D721Med (cell line): ENCODE measurements at regions not wholly inside any gene's neighbourhood (a gene's known extent, or its start where the extent isn't known, plus 50 kb on each side); places are given as distances from the start of the nearest gene placed in this dataset.

Experiments
- DNase-seq: peaks from one replicate; pipeline ENCODE4 v3.0.0; 2011; ENCODE audit warnings: low spot score; ENCODE audit not compliant: insufficient read length
- FAIRE-seq: peaks from 2 replicates; lab custom pipeline; 2011; peaks lifted over from hg19 to GRCh38; lab: Jason Lieb, UNC
- CTCF ChIP-seq: IDR thresholded peaks from 2 replicates; pipeline ENCODE4 v1.5.1; 2012; ENCODE audit warnings: mild to moderate bottlenecking, control low read depth; ENCODE audit not compliant: insufficient read depth; ENCODE audit errors: missing control alignments

DNA sequence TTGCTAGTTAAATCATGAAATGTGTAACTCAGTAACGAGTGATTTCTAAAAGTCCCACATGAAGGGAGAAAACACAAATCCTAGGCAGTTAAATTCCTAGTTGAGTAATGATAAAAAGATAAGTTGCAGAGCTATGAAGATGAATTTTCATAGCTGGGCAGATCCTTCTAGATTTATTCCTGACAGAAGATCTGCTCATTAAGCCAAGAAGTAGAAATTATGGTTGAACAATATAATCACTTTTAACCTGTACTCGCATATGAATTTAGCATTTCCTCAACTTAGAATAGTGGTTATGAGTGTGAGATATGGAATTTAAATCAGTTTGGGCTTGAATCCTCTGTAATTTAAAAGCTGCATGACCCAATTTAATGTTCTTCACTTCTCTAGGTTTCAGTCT lies 359.2 kb upstream of the HSF2 start:
- no peak for FAIRE-seq
- no peak for DNase-seq
- TF ChIP-seq CTCF, result no peak

- FAIRE-seq, result no peak
- no peak for DNase-seq
- no peak for TF ChIP-seq CTCF
These were observed 357.1 kb upstream of the HSF2 start for GRCh38 chr6:122042380-122042779.

DNA sequence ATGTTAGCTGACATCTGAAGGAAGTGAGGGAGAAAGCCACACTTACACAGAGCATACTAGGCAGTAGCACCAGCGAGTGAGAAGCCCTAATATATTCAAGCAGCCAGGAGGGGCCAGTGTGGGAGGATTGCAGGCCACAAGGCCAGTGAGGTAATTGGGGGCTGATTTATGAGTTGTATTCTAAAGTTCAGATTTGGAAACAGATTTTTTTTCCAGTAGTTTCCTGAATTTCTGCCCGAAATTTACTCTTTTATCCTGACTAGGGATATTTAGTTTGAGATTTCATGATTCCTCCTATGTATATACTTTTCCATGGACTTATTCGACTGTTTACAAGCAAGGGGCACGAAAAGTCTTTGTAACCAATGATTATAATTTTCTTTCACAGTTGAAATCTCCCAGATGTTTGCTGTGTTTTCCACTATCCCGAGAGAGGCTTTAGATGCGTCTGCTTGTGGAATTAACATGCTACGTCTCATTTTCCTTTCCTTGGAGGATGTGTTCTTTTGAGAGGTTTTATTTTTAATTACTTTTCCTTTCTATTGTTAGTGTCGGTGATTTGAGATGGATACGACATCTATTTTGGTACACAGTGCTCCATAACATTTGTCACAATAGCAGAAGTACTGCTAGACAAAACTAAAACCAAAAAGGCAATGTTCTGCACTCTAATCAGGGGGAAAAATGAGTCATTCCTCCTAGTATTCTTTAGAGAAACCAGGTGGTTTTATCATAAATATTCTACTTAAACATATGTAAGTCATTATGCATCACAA lies 356.3 kb upstream of the HSF2 start:
- no peak for TF ChIP-seq CTCF
- DNase-seq (no peak), FAIRE-seq (no peak)

DNA sequence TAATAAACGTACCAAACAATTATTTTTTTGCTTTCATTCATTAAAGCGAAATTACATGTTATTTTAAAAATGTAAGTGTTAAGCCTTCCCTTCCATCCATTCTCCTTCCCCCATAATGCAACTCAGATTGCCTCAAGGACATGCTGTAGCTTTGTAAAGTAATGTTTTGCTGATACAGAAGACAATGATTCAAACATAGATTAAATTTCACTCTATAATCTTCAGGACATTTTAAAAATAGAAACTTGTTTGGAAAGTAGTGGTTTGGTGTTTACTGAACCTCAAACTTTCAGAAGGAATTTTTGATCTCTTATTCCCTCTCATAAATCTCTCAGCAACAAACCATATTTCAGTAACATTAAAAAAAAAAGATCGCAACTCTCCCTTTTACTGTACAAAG lies 350.9 kb upstream of the HSF2 start:
- no peak for TF ChIP-seq CTCF
- FAIRE-seq (no peak), DNase-seq (no peak)

DNA sequence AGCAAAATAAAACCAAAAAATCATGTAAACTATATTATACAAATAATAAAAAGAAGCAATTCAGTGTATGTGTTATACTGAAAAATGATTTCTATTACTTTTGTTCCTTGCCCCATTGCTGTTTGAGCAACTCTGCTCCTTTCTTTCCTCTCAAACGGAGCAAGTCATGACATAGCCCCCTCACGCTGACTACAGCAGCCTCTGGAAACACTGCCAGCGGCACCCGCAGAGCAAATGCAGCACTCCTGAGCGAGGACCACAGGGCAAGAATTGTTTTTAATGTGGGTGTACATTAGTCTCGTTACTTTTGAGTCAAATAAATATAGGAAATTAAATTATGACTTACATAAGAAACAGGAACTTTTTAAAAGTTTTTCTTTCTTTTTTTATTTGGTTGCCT lies 350.1 kb upstream of the HSF2 start:
- FAIRE-seq (no peak), DNase-seq (no peak)
- no peak for TF ChIP-seq CTCF

- no peak for TF ChIP-seq CTCF
- DNase-seq (no peak), FAIRE-seq (no peak)
These were observed 349.2 kb upstream of the HSF2 start for GRCh38 chr6:122050242-122050755.

- TF ChIP-seq CTCF, result no peak
- FAIRE-seq (no peak), DNase-seq (no peak)
These were observed 347.0 kb upstream of the HSF2 start for GRCh38 chr6:122052346-122052900.
